Prostate gland (tissue), 2 donors: ENCODE measurements at regions not wholly inside any gene's neighbourhood (a gene's known extent, or its start where the extent isn't known, plus 50 kb on each side); places are given as distances from the start of the nearest gene placed in this dataset.

Source experiments
- DNase-seq: peaks from one replicate; pipeline ENCODE4 v3.0.0-alpha.2; 2019; ENCODE audit warnings: low spot score
- H3K27ac ChIP-seq, 2 donors: fragments of 200-600 bp; sonication (generic); 2 replicates each; pipeline ENCODE4 v1.5.1; 2017 to 2019
- H3K27me3 ChIP-seq: fragments of 200-600 bp; sonication (generic); replicated peaks from 2 replicates; pipeline ENCODE4 v1.5.1; 2019; ENCODE audit not compliant: insufficient read depth
- H3K36me3 ChIP-seq, 2 donors: fragments of 200-600 bp; sonication (generic); 1 replicate in 1 of 2; 2 replicates in 1 of 2; pipeline versions ENCODE4 v1.5.1 to v1.8.1; 2017 to 2019
- H3K4me1 ChIP-seq: fragments of 200-600 bp; sonication (generic); replicated peaks from 2 replicates; pipeline ENCODE4 v1.5.1; 2019
- H3K4me3 ChIP-seq, 2 donors: fragments of 200-600 bp; sonication (generic); 2 replicates each; pipeline ENCODE4 v1.5.1; 2017 to 2019
- H3K9me3 ChIP-seq: fragments of 200-600 bp; sonication (generic); 2 replicates; pipeline ENCODE4 v1.5.1; 2017
- POLR2A ChIP-seq: fragments of 450-650 bp; IDR thresholded peaks from one replicate; pipeline ENCODE4 v1.6.1; 2016; ENCODE audit warnings: antibody characterized with exemption, mild to moderate bottlenecking
- POLR2AphosphoS5 ChIP-seq: sonication (generic); formaldehyde crosslinking; IDR thresholded peaks from one replicate; pipeline ENCODE4 v1.6.1; 2017; ENCODE audit warnings: antibody characterized with exemption
- WGBS: methylation state at CpG from one replicate; pipeline ENCODE4 v1.1.5; 2018; 5-methylcytosine and 5-hydroxymethylcytosine counted together
- intact Hi-C: fragments of 100-400 bp; cut with DNase I; formaldehyde crosslinking; loops from one replicate; pipeline ENCODE4 v1.14.2; 2022
- TF ChIP-seq, protein P1 (sequence below), 4 experiments: fragments of 200-600 bp in 2 of 4; fragments of 450-650 bp in 2 of 4; sonication (generic) in 2 of 4; IDR thresholded peaks; 1 replicate in 3 of 4; 2 replicates in 1 of 4; pipeline ENCODE4 v1.5.1; 2016 to 2019; ENCODE audit warnings: antibody characterized with exemption in 4 of 4, mild to moderate bottlenecking in 2 of 4, moderate library complexity in 2 of 4

GRCh38 chr22:22818202-22818538 lies 69.4 kb upstream of the IGLL5 start:
- no peak for DNase-seq
- TF ChIP-seq POLR2A (no peak), POLR2AphosphoS5 (no peak)
- TF ChIP-seq, protein P1, sequence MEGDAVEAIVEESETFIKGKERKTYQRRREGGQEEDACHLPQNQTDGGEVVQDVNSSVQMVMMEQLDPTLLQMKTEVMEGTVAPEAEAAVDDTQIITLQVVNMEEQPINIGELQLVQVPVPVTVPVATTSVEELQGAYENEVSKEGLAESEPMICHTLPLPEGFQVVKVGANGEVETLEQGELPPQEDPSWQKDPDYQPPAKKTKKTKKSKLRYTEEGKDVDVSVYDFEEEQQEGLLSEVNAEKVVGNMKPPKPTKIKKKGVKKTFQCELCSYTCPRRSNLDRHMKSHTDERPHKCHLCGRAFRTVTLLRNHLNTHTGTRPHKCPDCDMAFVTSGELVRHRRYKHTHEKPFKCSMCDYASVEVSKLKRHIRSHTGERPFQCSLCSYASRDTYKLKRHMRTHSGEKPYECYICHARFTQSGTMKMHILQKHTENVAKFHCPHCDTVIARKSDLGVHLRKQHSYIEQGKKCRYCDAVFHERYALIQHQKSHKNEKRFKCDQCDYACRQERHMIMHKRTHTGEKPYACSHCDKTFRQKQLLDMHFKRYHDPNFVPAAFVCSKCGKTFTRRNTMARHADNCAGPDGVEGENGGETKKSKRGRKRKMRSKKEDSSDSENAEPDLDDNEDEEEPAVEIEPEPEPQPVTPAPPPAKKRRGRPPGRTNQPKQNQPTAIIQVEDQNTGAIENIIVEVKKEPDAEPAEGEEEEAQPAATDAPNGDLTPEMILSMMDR (IDR thresholded peaks at IDR 0.05) = no peak
- 80% methylated on average over 3 of the region's 3 CpGs for WGBS
- H3K36me3 ChIP-seq = no peaks in the 10 kb centered on the region
- no peak overlapping the region for H3K4me3 ChIP-seq
- H3K4me1 ChIP-seq = no peaks in the 10 kb centered on the region
- H3K27ac ChIP-seq = no peak overlapping the region
- no peaks in the 10 kb centered on the region for H3K9me3 ChIP-seq
- no peaks in the 10 kb centered on the region for H3K27me3 ChIP-seq
- intact Hi-C loops = no loop called here

DNA sequence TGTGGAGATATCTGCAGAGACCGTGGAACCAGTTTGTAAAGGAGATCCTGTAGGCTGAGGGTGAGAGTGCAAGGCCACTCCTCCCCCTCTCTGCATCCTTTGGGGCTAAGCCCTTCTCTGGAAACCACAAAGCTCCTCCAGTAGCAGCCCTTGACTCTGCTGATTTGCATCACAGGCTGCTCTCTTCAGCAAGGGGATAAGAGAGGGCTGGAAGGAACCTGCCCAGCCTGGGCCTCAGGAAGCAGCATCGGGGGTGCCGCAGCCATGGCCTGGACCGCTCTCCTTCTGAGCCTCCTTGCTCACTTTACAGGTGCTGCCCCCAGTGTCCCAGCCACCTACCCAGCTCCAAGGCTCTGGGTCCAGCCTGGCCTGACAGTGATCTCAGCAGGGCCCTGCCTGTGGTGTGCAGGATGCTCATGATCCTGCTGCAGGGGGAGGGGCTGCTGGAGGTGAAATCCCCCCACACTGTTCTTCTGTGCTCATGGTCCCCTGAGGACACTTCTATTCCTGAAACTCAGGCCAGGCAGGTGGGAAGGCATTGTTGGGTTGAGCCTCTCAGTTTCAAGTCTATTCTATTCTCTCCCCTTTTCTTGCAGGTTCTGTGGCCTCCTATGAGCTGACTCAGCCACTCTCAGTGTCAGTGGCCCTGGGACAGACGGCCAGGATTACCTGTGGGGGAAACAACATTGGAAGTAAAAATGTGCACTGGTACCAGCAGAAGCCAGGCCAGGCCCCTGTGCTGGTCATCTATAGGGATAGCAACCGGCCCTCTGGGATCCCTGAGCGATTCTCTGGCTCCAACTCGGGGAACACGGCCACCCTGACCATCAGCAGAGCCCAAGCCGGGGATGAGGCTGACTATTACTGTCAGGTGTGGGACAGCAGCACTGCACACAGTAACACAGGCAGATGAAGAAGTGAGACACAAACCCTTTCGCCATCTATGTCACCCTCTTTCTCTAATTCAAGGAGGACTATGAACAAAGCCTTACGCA lies 68.5 kb upstream of the IGLL5 start:
- Histone ChIP-seq H3K27ac (no peak overlapping the region), H3K27me3 (no peaks in the 10 kb centered on the region), H3K9me3 (no peaks in the 10 kb centered on the region), H3K4me1 (no peaks in the 10 kb centered on the region), H3K36me3 (no peaks in the 10 kb centered on the region), H3K4me3 (no peak overlapping the region)
- 94% methylated on average over 12 of the region's 12 CpGs for WGBS
- DNase-seq = no peak
- no peak for TF ChIP-seq POLR2A
- TF ChIP-seq, protein P1 (IDR thresholded peaks at IDR 0.05) = no peak
- intact Hi-C loops = no loop called here

DNA sequence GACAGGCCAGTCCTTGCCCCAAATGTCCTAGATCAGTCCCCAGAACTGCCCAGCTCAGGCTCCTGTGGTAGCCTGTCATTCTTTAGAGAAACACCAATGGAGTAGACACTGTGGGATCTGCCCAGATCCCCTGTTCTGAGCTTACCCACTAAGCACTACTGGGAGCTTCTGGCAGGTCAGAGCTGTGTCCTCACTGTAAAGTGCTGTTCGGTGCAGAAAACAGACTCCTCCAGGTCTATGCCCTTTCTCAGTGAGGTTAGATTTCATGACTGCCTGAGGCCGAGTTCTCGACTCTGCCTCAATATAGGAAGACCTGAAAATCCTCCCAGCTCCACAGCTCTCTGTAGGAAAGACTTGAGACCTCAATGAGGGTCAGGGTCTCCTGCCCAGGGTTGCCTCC lies 67.5 kb upstream of the IGLL5 start:
- WGBS = 95% methylated on average over 3 of the region's 3 CpGs

GRCh38 chr22:22820626-22821025 lies 67.0 kb upstream of the IGLL5 start:
- Histone ChIP-seq H3K4me1 (no peaks in the 10 kb centered on the region), H3K4me3 (no peak overlapping the region), H3K27me3 (no peaks in the 10 kb centered on the region), H3K27ac (no peak overlapping the region), H3K9me3 (no peaks in the 10 kb centered on the region), H3K36me3 (no peaks in the 10 kb centered on the region)
- 86% methylated on average over 2 of the region's 2 CpGs for WGBS
- TF ChIP-seq POLR2AphosphoS5 = no peak
- intact Hi-C loops = no loop called here
- DNase-seq = no peak

More for the DNA sequence above, 67.5 kb upstream of the IGLL5 start:
- no peak for DNase-seq
- no peaks in the 10 kb centered on the region for H3K9me3 ChIP-seq
- H3K36me3 ChIP-seq = no peaks in the 10 kb centered on the region
- TF ChIP-seq, protein P1 (IDR thresholded peaks at IDR 0.05) = no peak
- TF ChIP-seq POLR2AphosphoS5 = no peak
- TF ChIP-seq POLR2A = no peak
- H3K4me3 ChIP-seq = no peak overlapping the region
- no peaks in the 10 kb centered on the region for H3K4me1 ChIP-seq
- H3K27ac ChIP-seq = no peak overlapping the region
- intact Hi-C loops = no loop called here
- H3K27me3 ChIP-seq = no peaks in the 10 kb centered on the region

DNA sequence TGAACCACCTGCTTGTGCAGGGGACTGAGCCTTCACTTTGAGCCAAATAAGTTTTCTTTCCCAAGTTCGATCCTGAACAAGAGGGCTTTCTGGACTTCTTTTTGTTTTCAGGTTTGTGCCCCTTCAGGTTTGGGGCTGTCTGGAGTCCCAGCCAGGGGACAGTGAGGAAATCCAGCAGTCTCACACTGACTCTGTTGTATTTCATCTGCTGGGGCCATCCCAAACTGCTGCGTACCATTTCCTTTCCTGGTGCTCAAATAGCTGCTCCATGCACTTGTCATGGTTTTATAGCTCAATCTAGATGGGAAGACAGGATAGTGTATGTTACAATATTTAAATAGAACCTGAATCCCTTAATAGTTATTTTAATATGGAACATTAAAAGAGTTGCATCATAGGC lies 66.3 kb upstream of the IGLL5 start:
- intact Hi-C loops = no loop called here
- Histone ChIP-seq H3K27me3 (no peaks in the 10 kb centered on the region), H3K27ac (no peak overlapping the region), H3K4me3 (no peak overlapping the region), H3K36me3 (no peaks in the 10 kb centered on the region), H3K4me1 (no peaks in the 10 kb centered on the region), H3K9me3 (no peaks in the 10 kb centered on the region)
- no peak for DNase-seq
- WGBS = 40% methylated on average over 2 of the region's 2 CpGs
- TF ChIP-seq POLR2AphosphoS5 (no peak), POLR2A (no peak)
- TF ChIP-seq, protein P1 (IDR thresholded peaks at IDR 0.05) = no peak
